IMR-90 (cell line): ENCODE measurements at regions not wholly inside any gene's neighbourhood (a gene's known extent, or its start where the extent isn't known, plus 50 kb on each side); places are given as distances from the start of the nearest gene placed in this dataset.

Experiments
- ATAC-seq: fragments of 200-7000 bp; cut with Tn5 transposase; 2 replicates; pipeline ENCODE4 v1.9.1; 2020; ENCODE audit warnings: low read depth, mild to moderate bottlenecking, moderate library complexity
- BruUV-seq: library from RNA; stranded (reverse); fragments of 400-500 nt; replicated peaks from 2 replicates; lab custom pipeline; 2021; lab: Mats Ljungman, UMichigan
- CTCF ChIA-PET: fragments of 300-600 bp; formaldehyde crosslinking; extraction: SDS; loops from one replicate; lab custom pipeline; 2021; ENCODE audit warnings: antibody characterized with exemption; lab: Yijun Ruan, JAX
- POLR2A ChIA-PET: fragments of 300-600 bp; sonication (Branson Sonifier 250); formaldehyde crosslinking; loops from one replicate; lab custom pipeline; 2022; ENCODE audit warnings: antibody characterized with exemption; ENCODE audit not compliant: unreplicated experiment; lab: Charles Lee
- DNase-seq: peaks from one replicate; pipeline ENCODE4 v3.0.0; 2013
- H2AFZ ChIP-seq: replicated peaks from 2 replicates; pipeline ENCODE3; 2013; ENCODE audit warnings: low read length, mild to moderate bottlenecking; ENCODE audit not compliant: poor library complexity
- H2AK5ac ChIP-seq: 2 replicates; pipeline ENCODE4 v1.6.1; 2013; ENCODE audit warnings: low read depth, low read length, inconsistent platforms
- H2AK9ac ChIP-seq: replicated peaks from 2 replicates; pipeline ENCODE3; 2013; ENCODE audit warnings: mild to moderate bottlenecking, low read depth, low read length, moderate library complexity; ENCODE audit not compliant: poor library complexity
- H2BK120ac ChIP-seq: 2 replicates; pipeline ENCODE4 v1.6.1; 2013; ENCODE audit warnings: low read depth, low read length, inconsistent platforms
- H2BK15ac ChIP-seq: 3 replicates; pipeline ENCODE4 v1.6.1; 2013; ENCODE audit warnings: low read depth, low read length, inconsistent platforms
- H2BK20ac ChIP-seq: 2 replicates; pipeline ENCODE4 v1.6.1; 2013; ENCODE audit warnings: low read depth, mild to moderate bottlenecking, inconsistent platforms, low read length, moderate library complexity
- H2BK5ac ChIP-seq: 2 replicates; pipeline ENCODE4 v1.6.1; 2013; ENCODE audit warnings: mild to moderate bottlenecking, low read depth, low read length, inconsistent platforms; ENCODE audit not compliant: poor library complexity, severe bottlenecking
- H3K14ac ChIP-seq: replicated peaks from 2 replicates; pipeline ENCODE4 v1.6.1; 2013; ENCODE audit warnings: low read depth, low read length, inconsistent platforms
- H3K18ac ChIP-seq: 2 replicates; pipeline ENCODE4 v1.6.1; 2013; ENCODE audit warnings: low read depth, low read length, control low read depth
- H3K23ac ChIP-seq: 2 replicates; pipeline ENCODE4 v1.6.1; 2013; ENCODE audit warnings: low read depth, low read length, inconsistent platforms
- H3K27ac ChIP-seq: 2 replicates; pipeline ENCODE4 v1.5.1; 2013; ENCODE audit warnings: mild to moderate bottlenecking, control low read depth, low read length; ENCODE audit not compliant: insufficient read depth
- H3K27me3 ChIP-seq: 2 replicates; pipeline ENCODE4 v1.6.1; 2013; ENCODE audit warnings: low read length; ENCODE audit not compliant: control insufficient read depth, insufficient read depth
- H3K36me3 ChIP-seq: 2 replicates; pipeline ENCODE4 v1.6.1; 2013; ENCODE audit warnings: low read length, mixed read lengths; ENCODE audit not compliant: control insufficient read depth, insufficient read depth
- H3K4ac ChIP-seq: 2 replicates; pipeline ENCODE4 v1.6.1; 2013; ENCODE audit warnings: low read depth, low read length, inconsistent platforms
- H3K4me1 ChIP-seq: 2 replicates; pipeline ENCODE4 v1.6.1; 2013; ENCODE audit warnings: low read length, mixed read lengths; ENCODE audit not compliant: control insufficient read depth, insufficient read depth
- H3K4me2 ChIP-seq: 2 replicates; pipeline ENCODE4 v1.6.1; 2013; ENCODE audit warnings: low read depth, mild to moderate bottlenecking, control low read depth, low read length, moderate library complexity
- H3K4me3 ChIP-seq: 2 replicates; pipeline ENCODE4 v1.5.1; 2013; ENCODE audit warnings: low read depth, mild to moderate bottlenecking, control low read depth, low read length, moderate library complexity; ENCODE audit not compliant: insufficient read depth
- H3K56ac ChIP-seq: 2 replicates; pipeline ENCODE4 v1.6.1; 2013; ENCODE audit warnings: low read length, inconsistent platforms; ENCODE audit not compliant: insufficient read depth; ENCODE audit errors: extremely low read depth
- H3K79me1 ChIP-seq, 2 experiments: 2 replicates each; pipeline ENCODE4 v1.6.1; 2013; ENCODE audit warnings: low read length in 2 of 2, inconsistent platforms in 1 of 2, low read depth in 1 of 2
- H3K9ac ChIP-seq: 2 replicates; pipeline ENCODE4 v1.6.1; 2013; ENCODE audit warnings: low read depth, low read length, control low read depth
- H3K9me1 ChIP-seq: 2 replicates; pipeline ENCODE4 v1.6.1; 2013; ENCODE audit warnings: low read length, inconsistent platforms; ENCODE audit not compliant: insufficient read depth
- H3K9me3 ChIP-seq: 2 replicates; pipeline ENCODE4 v1.6.1; 2013; ENCODE audit warnings: low read length; ENCODE audit not compliant: control insufficient read depth, insufficient read depth
- H4K20me1 ChIP-seq: 2 replicates; pipeline ENCODE4 v1.6.1; 2013; ENCODE audit warnings: low read length, inconsistent platforms; ENCODE audit not compliant: insufficient read depth
- H4K5ac ChIP-seq: 2 replicates; pipeline ENCODE4 v1.6.1; 2013; ENCODE audit warnings: mild to moderate bottlenecking, low read depth, low read length, control low read depth
- H4K8ac ChIP-seq, 2 experiments: 2 replicates each; pipeline ENCODE4 v1.6.1; 2013; ENCODE audit warnings: low read depth in 2 of 2, low read length in 2 of 2, control low read depth in 1 of 2, inconsistent platforms in 1 of 2
- H4K91ac ChIP-seq: 2 replicates; pipeline ENCODE4 v1.6.1; 2013; ENCODE audit warnings: low read depth, low read length, inconsistent platforms; ENCODE audit not compliant: insufficient read depth
- FOS ChIP-seq: fragments of 150-350 bp; IDR thresholded peaks from 2 replicates; pipeline ENCODE4 v1.6.1; 2016; ENCODE audit warnings: low read depth, low read length
- MAZ ChIP-seq: IDR thresholded peaks from 2 replicates; pipeline ENCODE4 v1.6.1; 2012; ENCODE audit warnings: low read depth, mild to moderate bottlenecking, low read length, improper control_type of control experiment, moderate library complexity, borderline replicate concordance
- WGBS, 2 experiments: methylation state at CpG; one replicate each; pipeline versions ENCODE4 v1.1.5 to v1.1.7; 2013; ENCODE audit warnings: missing lambda C conversion rate in 2 of 2; ENCODE audit not compliant: insufficient read length in 1 of 2; ENCODE audit errors: extremely low coverage in 2 of 2; 5-methylcytosine and 5-hydroxymethylcytosine counted together
- dilution Hi-C: fragments of 300-500 bp; cut with HindIII; formaldehyde crosslinking; loops from one replicate; pipeline ENCODE4 v1.14.3; 2018; ENCODE audit warnings: low sequenced_read_pairs; ENCODE audit not compliant: unreplicated experiment
- in situ Hi-C: fragments of 300-500 bp; cut with MboI; formaldehyde crosslinking; loops from 3 replicates; pipeline ENCODE4 v1.14.3; 2019; ENCODE audit warnings: low sequenced_read_pairs, inconsistent platforms, mixed read lengths
- intact Hi-C: fragments of 100-400 bp; cut with micrococcal nuclease; formaldehyde crosslinking; loops from 2 replicates; pipeline ENCODE4 v1.10.0; 2022

- Histone ChIP-seq H3K9ac (no peak overlapping the region), H3K36me3 (no peaks in the 10 kb centered on the region), H2AK5ac (no peak overlapping the region), H2AK9ac (no peak overlapping the region), H3K18ac (peak overlapping the region; percentile 42; the same call in 1 of the 2 replicates), H2BK120ac (peak overlapping the region; percentile 4; the same call in 1 of the 2 replicates), H3K27me3 (no peaks in the 10 kb centered on the region), H3K4me3 (no peak overlapping the region), H3K27ac (no peak overlapping the region), H3K14ac (no peak overlapping the region), H3K4ac (no peak overlapping the region), H3K9me1 (peaks cover 14% of the 10 kb centered on the region), H3K23ac (no peak overlapping the region), H4K5ac (no peak overlapping the region), H3K9me3 (no peaks in the 10 kb centered on the region), H2BK20ac (no peak overlapping the region), H3K4me1 (peaks cover 19% of the 10 kb centered on the region), H3K56ac (no peak overlapping the region), H4K20me1 (no peaks in the 10 kb centered on the region), H2AFZ (no peak overlapping the region), H3K4me2 (no peak overlapping the region), H4K8ac (no peak overlapping the region), H2BK5ac (no peak overlapping the region), H2BK15ac (no peak overlapping the region), H4K91ac (no peak overlapping the region), H3K79me1 (no peaks in the 10 kb centered on the region)
- ChIA-PET POLR2A (no interaction called here), CTCF (no interaction called here)
- ATAC-seq (no peak), DNase-seq (no peak)
- BruUV-seq, result no TSS peak
- intact Hi-C loops, result no loop called here
- TF ChIP-seq FOS (no peak), MAZ (no peak)
- in situ Hi-C loops, result no loop called here
- 100% methylated on average over 1 of the region's 4 CpGs; no CpG with 5 or more reads in 1 of the 2 experiments for WGBS, 2 experiments
- dilution Hi-C loops, result no loop called here
These were observed 138.4 kb upstream of the RPS23 start for GRCh38 chr5:82416512-82416911.
